ENCODE measurements at regions not wholly inside any gene's neighbourhood (a gene's known extent, or its start where the extent isn't known, plus 50 kb on each side); places are given as distances from the start of the nearest gene placed in this dataset.

- no peaks in the 10 kb centered on the region for H3K36me3 Mint-ChIP-seq
- H3K27me3 Mint-ChIP-seq (ENCODE audit: low read depth in 3 of 3): peaks cover 4 to 6% (median 5%) of the 10 kb centered on the region in 3 donors
- H3K27ac Mint-ChIP-seq: no peak overlapping the region
- H3K9me3 Mint-ChIP-seq: peaks cover 0 to 5% (median 0%) of the 10 kb centered on the region in 6 donors
- H3K4me3 Mint-ChIP-seq: no peak overlapping the region
- no peak for DNase-seq
- H3K4me1 Mint-ChIP-seq: no peaks in the 10 kb centered on the region
Measured at GRCh38 chr16:55136356-55137150, 187.4 kb upstream of the IRX6 start.

- no peak overlapping the region for H3K4me3 Mint-ChIP-seq
- peaks cover 0 to 5% (median 0%) of the 10 kb centered on the region in 6 donors for H3K9me3 Mint-ChIP-seq
- DNase-seq: no peak
- no peaks in the 10 kb centered on the region for H3K36me3 Mint-ChIP-seq
- peaks cover 2 to 6% (median 4%) of the 10 kb centered on the region in 3 donors for H3K27me3 Mint-ChIP-seq (ENCODE audit: low read depth in 3 of 3)
- no peak overlapping the region for H3K27ac Mint-ChIP-seq
- no peaks in the 10 kb centered on the region for H3K4me1 Mint-ChIP-seq
Measured at GRCh38 chr16:55138298-55138697, 185.7 kb upstream of the IRX6 start.

DNA sequence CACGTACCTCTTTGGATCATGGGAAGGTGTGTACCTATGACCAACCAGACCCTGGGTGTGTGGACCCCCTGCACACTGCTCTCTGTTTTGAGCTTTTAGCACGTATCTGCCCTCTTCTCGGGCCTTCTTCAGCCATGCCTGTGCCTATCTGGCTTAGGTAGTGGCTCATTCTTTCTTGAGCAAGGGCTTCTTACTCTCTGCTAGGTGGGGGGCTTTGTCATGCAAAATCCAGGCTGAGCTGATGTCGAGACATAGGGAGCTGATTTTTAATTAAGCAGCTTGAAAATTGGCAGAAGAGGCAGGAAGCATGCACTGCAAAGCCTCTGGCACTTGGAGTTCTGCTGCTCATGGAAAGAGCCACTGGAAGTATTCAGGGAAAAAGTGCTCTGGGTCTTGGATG lies 181.6 kb upstream of the IRX6 start:
- Mint-ChIP-seq H3K27me3 (ENCODE audit: low read depth in 3 of 3) (peaks cover 0 to 6% (median 2%) of the 10 kb centered on the region in 3 donors), H3K27ac (no peak overlapping the region), H3K4me1 (no peaks in the 10 kb centered on the region), H3K4me3 (no peak overlapping the region), H3K9me3 (peaks cover 0 to 2% (median 0%) of the 10 kb centered on the region in 6 donors), H3K36me3 (no peaks in the 10 kb centered on the region)
- DNase-seq: no peak

DNA sequence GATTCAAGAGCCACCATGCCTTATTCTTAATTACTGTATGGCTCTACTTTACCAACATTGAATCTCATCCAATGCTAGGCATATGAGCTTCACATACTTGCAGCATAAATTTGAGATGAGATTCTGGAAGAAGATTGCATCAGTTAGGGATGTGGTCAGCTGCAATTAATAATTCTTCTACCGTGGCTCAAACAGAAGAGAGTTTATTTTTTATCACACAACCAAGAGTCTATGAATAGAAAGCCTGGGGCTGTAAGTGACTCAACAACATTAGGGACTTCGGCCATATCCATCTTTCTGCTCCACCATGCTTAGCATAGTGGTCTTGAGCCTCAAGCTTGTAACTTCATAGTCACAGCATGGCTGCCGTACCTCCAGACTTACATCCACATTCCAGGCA lies 179.4 kb upstream of the IRX6 start:
- H3K27me3 Mint-ChIP-seq (ENCODE audit: low read depth in 3 of 3): peaks cover 0 to 2% (median under 1%) of the 10 kb centered on the region in 3 donors
- no peaks in the 10 kb centered on the region for H3K36me3 Mint-ChIP-seq
- H3K27ac Mint-ChIP-seq: no peak overlapping the region
- no peak overlapping the region for H3K4me3 Mint-ChIP-seq
- no peaks in the 10 kb centered on the region for H3K4me1 Mint-ChIP-seq
- H3K9me3 Mint-ChIP-seq: no peaks in the 10 kb centered on the region
- no peak for DNase-seq

DNA sequence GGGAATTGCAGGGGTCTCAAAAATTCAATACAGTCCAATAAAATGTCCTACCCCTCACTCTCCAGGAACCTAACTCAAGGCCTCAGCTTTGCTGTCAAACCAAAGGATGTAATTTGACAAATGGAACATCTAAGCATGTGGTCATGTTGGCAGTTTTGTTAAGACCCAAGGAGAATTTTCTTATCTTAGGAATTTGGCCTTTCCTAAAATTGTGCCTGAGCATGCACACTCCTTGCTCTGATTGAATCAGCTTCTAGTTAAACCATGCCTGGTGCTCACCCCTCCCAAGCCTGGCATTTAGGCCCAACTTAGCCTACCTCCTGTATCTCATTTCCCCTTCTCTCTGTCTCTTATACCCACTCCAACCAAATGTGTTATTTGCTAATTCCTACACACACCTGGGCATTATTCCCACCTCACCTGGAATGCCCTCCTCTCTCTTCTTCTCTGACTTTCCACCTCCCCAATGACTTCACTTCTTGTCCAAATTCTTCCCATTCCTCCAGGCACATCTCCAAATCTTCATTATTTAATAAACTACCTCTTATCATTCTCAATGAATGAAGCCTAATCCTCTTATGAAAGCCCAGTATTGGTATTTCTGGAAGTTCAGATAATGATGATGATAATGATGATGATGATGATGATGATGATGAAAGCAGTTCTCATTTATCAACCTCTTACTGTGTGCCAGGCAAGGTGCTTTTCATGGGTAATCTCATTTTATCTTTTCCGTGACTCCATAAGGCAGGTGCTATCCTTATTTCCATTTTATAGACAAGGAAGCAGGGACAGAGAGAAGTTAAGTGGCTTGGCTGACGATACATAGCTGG lies 178.0 kb upstream of the IRX6 start:
- Mint-ChIP-seq H3K27me3 (ENCODE audit: low read depth in 3 of 3) (peaks cover 0 to 2% (median 0%) of the 10 kb centered on the region in 3 donors), H3K4me3 (no peak overlapping the region), H3K4me1 (no peaks in the 10 kb centered on the region), H3K36me3 (no peaks in the 10 kb centered on the region), H3K9me3 (no peaks in the 10 kb centered on the region), H3K27ac (no peak overlapping the region)
- no peak for DNase-seq

DNA sequence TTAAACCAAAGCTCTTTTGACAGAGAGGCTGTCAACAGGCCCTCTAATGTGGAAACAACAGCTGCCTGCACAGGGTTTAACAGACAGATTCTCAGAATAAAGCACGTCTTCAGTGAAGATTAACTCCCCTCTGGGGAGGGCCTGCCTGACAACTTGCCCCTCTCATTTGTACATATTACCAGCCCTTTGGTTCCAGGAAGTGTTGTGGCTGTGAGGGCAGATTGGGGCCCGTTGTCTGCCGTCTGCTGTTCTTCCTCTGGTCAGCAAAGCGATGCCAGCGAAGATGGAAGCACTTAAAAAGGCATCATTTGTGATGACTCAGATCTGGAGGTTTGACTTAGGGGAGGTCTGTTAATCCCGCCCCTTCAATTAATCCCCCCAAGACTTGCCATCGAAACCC lies 177.0 kb upstream of the IRX6 start:
- no peak overlapping the region for H3K4me3 Mint-ChIP-seq
- H3K36me3 Mint-ChIP-seq: no peaks in the 10 kb centered on the region
- no peaks in the 10 kb centered on the region for H3K9me3 Mint-ChIP-seq
- no peak overlapping the region for H3K27ac Mint-ChIP-seq
- H3K4me1 Mint-ChIP-seq: no peaks in the 10 kb centered on the region
- peaks cover 0 to 2% (median 0%) of the 10 kb centered on the region in 3 donors for H3K27me3 Mint-ChIP-seq (ENCODE audit: low read depth in 3 of 3)
- DNase-seq: no peak

DNA sequence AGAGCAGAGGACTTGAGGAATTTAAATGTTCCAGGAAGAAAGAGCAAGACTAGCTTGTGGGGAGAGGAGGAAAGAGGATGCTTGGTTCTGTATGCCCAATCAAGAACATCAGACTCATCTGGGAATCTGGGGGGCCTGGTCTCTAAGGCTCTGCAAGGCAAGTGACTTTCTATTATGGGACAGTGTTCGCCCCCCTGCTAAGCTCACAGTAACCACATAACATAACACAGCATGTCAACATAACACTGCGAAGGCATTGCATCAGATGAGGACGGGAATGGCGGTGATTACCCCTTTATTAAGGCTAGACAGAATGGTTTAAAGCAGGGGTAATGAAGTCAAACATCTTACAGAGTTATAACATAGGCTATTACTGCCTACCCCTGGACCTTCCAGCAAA lies 176.6 kb upstream of the IRX6 start:
- no peak overlapping the region for H3K4me3 Mint-ChIP-seq
- no peaks in the 10 kb centered on the region for H3K4me1 Mint-ChIP-seq
- H3K36me3 Mint-ChIP-seq: no peaks in the 10 kb centered on the region
- no peak for DNase-seq
- H3K9me3 Mint-ChIP-seq: no peaks in the 10 kb centered on the region
- peaks cover 0 to 2% (median 2%) of the 10 kb centered on the region in 3 donors for H3K27me3 Mint-ChIP-seq (ENCODE audit: low read depth in 3 of 3)
- H3K27ac Mint-ChIP-seq: no peak overlapping the region

- Mint-ChIP-seq H3K27me3 (ENCODE audit: low read depth in 3 of 3) (peaks cover 2 to 5% (median 4%) of the 10 kb centered on the region in 3 donors), H3K27ac (no peak overlapping the region), H3K4me1 (no peaks in the 10 kb centered on the region), H3K9me3 (no peaks in the 10 kb centered on the region), H3K36me3 (no peaks in the 10 kb centered on the region), H3K4me3 (no peak overlapping the region)
- DNase-seq: no peak
Measured at GRCh38 chr16:55149622-55150021, 174.4 kb upstream of the IRX6 start.

GRCh38 chr16:55151561-55152305 lies 172.3 kb upstream of the IRX6 start:
- H3K27ac Mint-ChIP-seq: no peak overlapping the region
- peaks cover 2 to 5% (median 4%) of the 10 kb centered on the region in 3 donors for H3K27me3 Mint-ChIP-seq (ENCODE audit: low read depth in 3 of 3)
- no peak overlapping the region for H3K4me3 Mint-ChIP-seq
- no peaks in the 10 kb centered on the region for H3K4me1 Mint-ChIP-seq
- no peaks in the 10 kb centered on the region for H3K9me3 Mint-ChIP-seq
- no peak for DNase-seq
- no peaks in the 10 kb centered on the region for H3K36me3 Mint-ChIP-seq

DNA sequence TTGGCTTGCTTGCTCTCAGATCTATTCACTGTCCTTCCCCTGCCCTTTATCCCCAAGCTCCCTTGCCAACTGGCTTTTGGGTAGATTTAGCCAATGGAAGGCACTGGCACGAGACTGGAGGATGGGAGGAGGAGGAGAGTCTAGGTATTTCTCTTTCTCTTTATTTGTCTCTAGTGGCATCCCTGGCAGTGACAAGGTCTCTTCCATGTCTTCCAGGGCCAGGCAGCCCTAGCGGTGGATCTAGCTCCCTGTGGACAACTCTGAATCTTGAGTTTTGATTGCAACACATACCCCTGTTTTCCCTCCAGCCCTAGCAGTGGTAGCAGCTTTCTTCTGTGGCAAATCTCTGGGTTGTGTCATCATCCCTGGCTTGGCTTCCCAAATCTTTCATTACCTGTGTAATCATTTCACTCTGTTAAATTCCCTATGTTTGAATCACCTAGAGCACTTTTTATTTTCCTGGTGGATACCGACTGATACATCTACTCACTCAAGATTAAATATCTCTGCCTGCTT lies 171.1 kb upstream of the IRX6 start:
- H3K9me3 Mint-ChIP-seq: peaks cover 0 to 2% (median 0%) of the 10 kb centered on the region in 6 donors
- DNase-seq: no peak
- peaks cover 2 to 5% (median 4%) of the 10 kb centered on the region in 3 donors for H3K27me3 Mint-ChIP-seq (ENCODE audit: low read depth in 3 of 3)
- no peak overlapping the region for H3K4me3 Mint-ChIP-seq
- H3K36me3 Mint-ChIP-seq: no peaks in the 10 kb centered on the region
- H3K27ac Mint-ChIP-seq: no peak overlapping the region
- no peaks in the 10 kb centered on the region for H3K4me1 Mint-ChIP-seq

GRCh38 chr16:55154262-55154661 lies 169.7 kb upstream of the IRX6 start:
- H3K4me3 Mint-ChIP-seq: no peak overlapping the region
- H3K27ac Mint-ChIP-seq: no peak overlapping the region
- DNase-seq: no peak

DNA sequence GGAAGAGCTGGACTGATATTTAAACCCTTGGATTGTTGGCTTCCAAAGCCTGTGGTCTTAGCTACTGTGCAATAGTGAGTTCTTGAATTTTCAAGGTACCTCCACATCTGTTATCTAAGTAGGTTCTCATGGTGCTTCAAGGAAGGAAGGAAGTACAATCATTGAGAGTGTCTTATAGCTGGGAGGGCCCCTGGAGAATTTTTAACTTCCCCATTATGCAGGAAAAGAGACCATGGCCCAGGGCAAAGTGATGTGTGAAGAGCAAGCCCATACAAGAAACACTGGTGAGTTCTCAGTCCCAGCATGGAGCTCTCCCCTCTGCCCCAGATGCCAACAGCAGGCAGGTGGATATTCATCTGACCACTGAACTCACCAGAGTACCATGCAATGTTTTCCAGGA lies 169.0 kb upstream of the IRX6 start:
- no peaks in the 10 kb centered on the region for H3K36me3 Mint-ChIP-seq
- H3K4me3 Mint-ChIP-seq: no peak overlapping the region
- H3K27me3 Mint-ChIP-seq (ENCODE audit: low read depth in 3 of 3): peaks cover 0 to 8% (median 4%) of the 10 kb centered on the region in 3 donors
- no peaks in the 10 kb centered on the region for H3K4me1 Mint-ChIP-seq
- DNase-seq: no peak
- H3K27ac Mint-ChIP-seq: no peak overlapping the region
- H3K9me3 Mint-ChIP-seq: peaks cover 0 to 3% (median 0%) of the 10 kb centered on the region in 6 donors

More at GRCh38 chr16:55154262-55154661, 169.7 kb upstream of the IRX6 start:
- Mint-ChIP-seq H3K27me3 (ENCODE audit: low read depth in 3 of 3) (peaks cover 0 to 6% (median 4%) of the 10 kb centered on the region in 3 donors), H3K36me3 (no peaks in the 10 kb centered on the region), H3K9me3 (peaks cover 0 to 2% (median 0%) of the 10 kb centered on the region in 6 donors), H3K4me1 (no peaks in the 10 kb centered on the region)

GRCh38 chr16:55155815-55156214 lies 168.2 kb upstream of the IRX6 start:
- peaks cover 0 to 8% (median 4%) of the 10 kb centered on the region in 3 donors for H3K27me3 Mint-ChIP-seq (ENCODE audit: low read depth in 3 of 3)
- peaks cover 0 to 3% (median 0%) of the 10 kb centered on the region in 6 donors for H3K9me3 Mint-ChIP-seq
- no peak overlapping the region for H3K27ac Mint-ChIP-seq
- DNase-seq: no peak
- H3K36me3 Mint-ChIP-seq: no peaks in the 10 kb centered on the region
- H3K4me1 Mint-ChIP-seq: no peaks in the 10 kb centered on the region
- H3K4me3 Mint-ChIP-seq: no peak overlapping the region

Measured in immature natural killer cell (primary cell).